Mesothelial cell of epicardium (in vitro differentiated cells): ENCODE measurements at regions not wholly inside any gene's neighbourhood (a gene's known extent, or its start where the extent isn't known, plus 50 kb on each side); places are given as distances from the start of the nearest gene placed in this dataset.

ENCODE experiments used
- DNase-seq, 2 experiments: peaks; one replicate each; pipeline ENCODE4 v3.0.0; 2021; ENCODE audit warnings: low spot score in 2 of 2; ENCODE audit not compliant: unreplicated experiment in 2 of 2
- H3K27ac Mint-ChIP-seq: 2 replicates; pipeline ENCODE4 v1.8.0; 2021; ENCODE audit warnings: mixed read lengths
- H3K27me3 Mint-ChIP-seq: 2 replicates; pipeline ENCODE4 v1.8.0; 2021; ENCODE audit warnings: low read depth, mixed read lengths
- H3K36me3 Mint-ChIP-seq: 2 replicates; pipeline ENCODE4 v1.8.0; 2021; ENCODE audit warnings: mixed read lengths
- H3K4me1 Mint-ChIP-seq: 2 replicates; pipeline ENCODE4 v1.8.0; 2021; ENCODE audit warnings: mixed read lengths
- H3K4me3 Mint-ChIP-seq: 2 replicates; pipeline ENCODE4 v1.8.0; 2021; ENCODE audit warnings: mild to moderate bottlenecking, moderate library complexity, mixed read lengths
- H3K9me3 Mint-ChIP-seq: 2 replicates; pipeline ENCODE4 v1.8.0; 2021; ENCODE audit warnings: mixed read lengths
- TF ChIP-seq, protein P1 (sequence below): fragments of 200-600 bp; sonication (generic); IDR thresholded peaks from one replicate; pipeline ENCODE4 v1.5.0; 2021; ENCODE audit warnings: antibody characterized with exemption; ENCODE audit not compliant: unreplicated experiment

DNA sequence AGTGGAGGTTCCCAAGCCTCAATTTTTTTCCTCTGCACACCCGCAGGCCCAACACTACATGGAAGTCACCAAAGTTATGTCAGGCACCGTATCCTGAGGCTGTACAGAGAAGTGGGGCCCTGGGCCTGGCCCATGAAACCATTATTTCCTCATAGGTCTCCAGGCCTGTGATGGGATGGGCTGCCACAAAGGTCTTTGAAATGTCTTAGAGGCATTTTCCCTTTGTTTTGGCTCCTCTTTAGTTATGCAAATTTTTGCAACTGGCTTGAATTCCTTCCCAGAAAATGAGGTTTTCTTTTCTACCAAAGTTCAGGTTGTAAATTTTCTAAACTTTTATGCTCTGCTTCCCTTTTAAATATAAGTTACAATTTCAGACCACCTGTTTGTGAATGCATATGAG lies 365.2 kb downstream of the HGF start:
- Mint-ChIP-seq H3K27ac (peak overlapping the region; percentile 4), H3K9me3 (peaks cover 22% of the 10 kb centered on the region), H3K4me3 (no peak overlapping the region), H3K4me1 (peaks cover 44% of the 10 kb centered on the region), H3K36me3 (peaks cover 17% of the 10 kb centered on the region), H3K27me3 (no peaks in the 10 kb centered on the region)
- no peak for DNase-seq
- TF ChIP-seq, protein P1, sequence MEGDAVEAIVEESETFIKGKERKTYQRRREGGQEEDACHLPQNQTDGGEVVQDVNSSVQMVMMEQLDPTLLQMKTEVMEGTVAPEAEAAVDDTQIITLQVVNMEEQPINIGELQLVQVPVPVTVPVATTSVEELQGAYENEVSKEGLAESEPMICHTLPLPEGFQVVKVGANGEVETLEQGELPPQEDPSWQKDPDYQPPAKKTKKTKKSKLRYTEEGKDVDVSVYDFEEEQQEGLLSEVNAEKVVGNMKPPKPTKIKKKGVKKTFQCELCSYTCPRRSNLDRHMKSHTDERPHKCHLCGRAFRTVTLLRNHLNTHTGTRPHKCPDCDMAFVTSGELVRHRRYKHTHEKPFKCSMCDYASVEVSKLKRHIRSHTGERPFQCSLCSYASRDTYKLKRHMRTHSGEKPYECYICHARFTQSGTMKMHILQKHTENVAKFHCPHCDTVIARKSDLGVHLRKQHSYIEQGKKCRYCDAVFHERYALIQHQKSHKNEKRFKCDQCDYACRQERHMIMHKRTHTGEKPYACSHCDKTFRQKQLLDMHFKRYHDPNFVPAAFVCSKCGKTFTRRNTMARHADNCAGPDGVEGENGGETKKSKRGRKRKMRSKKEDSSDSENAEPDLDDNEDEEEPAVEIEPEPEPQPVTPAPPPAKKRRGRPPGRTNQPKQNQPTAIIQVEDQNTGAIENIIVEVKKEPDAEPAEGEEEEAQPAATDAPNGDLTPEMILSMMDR = no peak

DNA sequence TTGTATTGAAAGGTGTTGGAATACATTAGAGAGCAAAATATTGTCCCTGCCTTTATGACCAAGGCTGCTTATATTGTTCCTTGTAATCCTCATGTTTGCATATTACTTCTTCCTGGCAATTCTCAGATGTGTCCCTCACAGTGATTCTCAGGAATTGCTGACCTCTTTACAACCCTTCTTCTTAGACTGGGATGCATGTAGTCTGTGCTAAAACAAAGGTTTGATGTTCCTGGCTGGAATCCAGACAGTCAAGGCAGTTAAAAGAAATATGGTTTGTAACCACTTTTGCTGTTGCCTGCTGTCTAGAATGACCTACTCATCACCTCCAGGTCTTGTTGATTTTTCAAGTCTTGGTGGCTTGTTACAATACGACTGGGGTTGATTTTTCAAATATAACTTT lies 367.6 kb downstream of the HGF start:
- Mint-ChIP-seq H3K9me3 (peaks cover 18% of the 10 kb centered on the region), H3K4me1 (peaks cover 49% of the 10 kb centered on the region), H3K36me3 (peaks cover 15% of the 10 kb centered on the region), H3K27me3 (no peaks in the 10 kb centered on the region), H3K4me3 (no peak overlapping the region), H3K27ac (peak overlapping the region; percentile 93)
- no peak for DNase-seq
- TF ChIP-seq, protein P1 = no peak

DNA sequence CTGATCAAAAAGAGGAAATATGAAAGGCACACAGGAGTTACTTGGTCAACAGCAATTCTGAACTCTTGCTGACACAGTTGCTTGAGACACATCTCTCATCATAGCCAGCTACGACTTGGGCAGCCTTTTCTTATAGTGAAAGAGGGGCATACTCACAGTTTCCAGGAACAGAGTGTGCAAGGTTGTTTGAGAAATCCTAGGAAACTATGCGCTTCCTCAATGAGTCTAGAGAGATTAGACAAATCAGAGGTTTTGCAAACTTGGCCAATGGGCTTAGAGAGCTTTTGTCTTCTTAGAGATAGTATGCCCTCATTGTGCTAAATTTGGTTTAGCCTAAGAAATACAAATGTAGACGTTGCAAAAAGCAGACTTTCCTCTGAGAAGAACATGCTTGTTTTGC lies 370.4 kb downstream of the HGF start:
- peaks cover 7% of the 10 kb centered on the region for H3K36me3 Mint-ChIP-seq
- peak overlapping the region; percentile 75 for H3K27ac Mint-ChIP-seq
- no peak for DNase-seq
- H3K9me3 Mint-ChIP-seq = peaks cover 10% of the 10 kb centered on the region
- H3K4me1 Mint-ChIP-seq = peaks cover 53% of the 10 kb centered on the region
- no peak overlapping the region for H3K4me3 Mint-ChIP-seq
- no peaks in the 10 kb centered on the region for H3K27me3 Mint-ChIP-seq
- TF ChIP-seq, protein P1 = no peak

DNA sequence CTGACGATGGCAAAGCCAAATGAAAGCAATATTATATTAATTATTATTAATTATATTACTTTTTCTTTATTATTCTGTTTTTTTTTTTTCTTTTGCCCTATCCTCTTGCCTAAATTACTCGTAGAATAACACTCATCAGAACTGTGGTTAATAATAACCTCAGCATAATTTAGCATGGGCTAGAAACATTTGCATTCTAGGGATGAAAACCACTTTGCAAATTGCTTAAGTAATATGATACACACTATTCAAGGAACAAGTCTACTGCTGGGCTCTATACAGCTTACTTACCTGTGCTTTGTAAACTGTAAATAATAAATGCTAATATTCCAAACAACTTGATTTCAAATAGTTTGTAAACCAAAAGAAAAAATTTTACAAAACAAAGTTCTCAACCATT lies 375.8 kb downstream of the HGF start:
- peaks cover 41% of the 10 kb centered on the region for H3K4me1 Mint-ChIP-seq
- no peak overlapping the region for H3K27ac Mint-ChIP-seq
- TF ChIP-seq, protein P1 = no peak
- H3K27me3 Mint-ChIP-seq = no peaks in the 10 kb centered on the region
- H3K9me3 Mint-ChIP-seq = peaks cover 7% of the 10 kb centered on the region
- DNase-seq = no peak
- H3K4me3 Mint-ChIP-seq = no peak overlapping the region
- H3K36me3 Mint-ChIP-seq = no peaks in the 10 kb centered on the region

DNA sequence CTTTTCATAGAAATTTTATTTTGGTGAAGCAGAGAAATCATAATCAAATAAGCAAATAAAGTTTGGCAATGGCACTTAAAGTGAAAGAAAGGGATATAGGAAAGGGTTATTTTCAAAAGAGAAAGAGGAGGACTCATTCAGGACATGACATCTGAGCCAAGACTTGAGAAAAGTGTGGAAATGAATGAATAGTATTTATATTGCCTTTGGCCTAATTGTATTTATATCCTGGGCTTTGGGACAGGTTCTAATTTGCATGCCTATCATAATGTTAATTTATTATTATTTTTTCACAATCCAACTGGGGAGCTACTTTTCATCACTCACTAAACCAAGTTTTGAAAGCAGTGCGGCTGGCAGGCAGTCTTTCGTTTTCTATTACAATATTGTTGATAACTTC lies 376.8 kb downstream of the HGF start:
- H3K27ac Mint-ChIP-seq = no peak overlapping the region
- DNase-seq = no peak
- no peaks in the 10 kb centered on the region for H3K27me3 Mint-ChIP-seq
- TF ChIP-seq, protein P1 = no peak
- H3K4me1 Mint-ChIP-seq = peaks cover 37% of the 10 kb centered on the region
- peaks cover 7% of the 10 kb centered on the region for H3K9me3 Mint-ChIP-seq
- H3K36me3 Mint-ChIP-seq = no peaks in the 10 kb centered on the region
- H3K4me3 Mint-ChIP-seq = no peak overlapping the region

DNA sequence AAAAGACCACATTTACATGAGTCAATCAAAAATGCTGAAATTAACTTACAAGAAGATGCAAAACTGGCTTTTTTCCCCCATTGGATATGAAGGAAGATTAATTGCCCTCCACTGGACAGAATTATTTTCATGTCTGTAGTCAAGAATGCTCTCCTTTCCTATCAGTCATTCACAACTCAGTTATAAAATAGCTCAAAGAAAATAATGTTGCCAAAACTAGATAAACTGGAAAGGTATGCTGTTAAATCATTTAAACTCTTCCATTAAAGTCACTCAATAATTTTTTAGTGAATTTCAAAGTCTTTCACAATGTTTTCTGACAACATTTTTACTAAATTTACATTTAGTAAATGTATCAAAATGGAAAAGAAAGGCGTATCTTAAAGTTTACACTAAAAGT lies 384.5 kb downstream of the HGF start:
- no peak for DNase-seq
- Mint-ChIP-seq H3K4me1 (peaks cover 24% of the 10 kb centered on the region), H3K36me3 (peaks cover 15% of the 10 kb centered on the region), H3K4me3 (no peak overlapping the region), H3K27me3 (no peaks in the 10 kb centered on the region), H3K27ac (peak overlapping the region; percentile 83), H3K9me3 (peaks cover 17% of the 10 kb centered on the region)
- TF ChIP-seq, protein P1 = no peak
